ENCODE measurements at regions not wholly inside any gene's neighbourhood (a gene's known extent, or its start where the extent isn't known, plus 50 kb on each side); places are given as distances from the start of the nearest gene placed in this dataset.

GRCh38 chr4:46656071-46656470 is 253.0 kb downstream of the COX7B2 start:
- no peaks in the 10 kb centered on the region for H3K79me1 ChIP-seq (replicated peaks; ENCODE audit: low read length, poor library complexity, severe bottlenecking)
- H4K8ac ChIP-seq (ENCODE audit: low read length) = no peak overlapping the region
- no peak overlapping the region for H3K4me2 ChIP-seq (ENCODE audit: low read length, poor library complexity, severe bottlenecking)
- H4K91ac ChIP-seq (ENCODE audit: low read length) = no peak overlapping the region
- no peaks in the 10 kb centered on the region for H3K4me1 ChIP-seq (ENCODE audit: control insufficient read depth, insufficient read depth, low read depth, low read length)
- no peak overlapping the region for H3K14ac ChIP-seq (ENCODE audit: low read length in 2 of 2)
- no peak overlapping the region for H3K4ac ChIP-seq (ENCODE audit: low read depth in 1 of 2, low read length in 2 of 2)
- no peak overlapping the region for H2BK5ac ChIP-seq (ENCODE audit: low read depth, low read length, poor library complexity, severe bottlenecking)
- H2BK120ac ChIP-seq (ENCODE audit: low read depth, low read length) = no peak overlapping the region
- H2AFZ ChIP-seq (ENCODE audit: low read depth, low read length) = no peak overlapping the region
- H2BK15ac ChIP-seq (ENCODE audit: low read depth, poor library complexity, severe bottlenecking) = no peak overlapping the region
- no peak overlapping the region for H2AK5ac ChIP-seq (ENCODE audit: low read length, severe bottlenecking)
- no peaks in the 10 kb centered on the region for H3K9me3 ChIP-seq (ENCODE audit: control insufficient read depth, low read length)
- no peak overlapping the region for H2BK12ac ChIP-seq (ENCODE audit: low read length in 2 of 2)
- H3K27me3 ChIP-seq (ENCODE audit: control insufficient read depth in 1 of 2, insufficient read depth in 1 of 2, low read length in 2 of 2) = no peaks in the 10 kb centered on the region
- 76% methylated on average over 1 of the region's 3 CpGs for WGBS
- no peak overlapping the region for H3K23ac ChIP-seq (ENCODE audit: low read length in 2 of 2)
- no peak overlapping the region for H3K27ac ChIP-seq (ENCODE audit: low read length, poor library complexity, severe bottlenecking)
- no peak for DNase-seq
- H3K18ac ChIP-seq (ENCODE audit: low read depth in 1 of 2, low read length in 2 of 2) = no peak overlapping the region
- H3K36me3 ChIP-seq (ENCODE audit: control insufficient read depth in 1 of 2, insufficient read depth in 2 of 2, low read depth in 1 of 2, low read length in 2 of 2) = no peaks in the 10 kb centered on the region
- H3K4me3 ChIP-seq (ENCODE audit: insufficient read depth in 1 of 2, low read depth in 1 of 2, low read length in 2 of 2) = no peak overlapping the region
- no peak overlapping the region for H3K9ac ChIP-seq (ENCODE audit: low read length)

DNA sequence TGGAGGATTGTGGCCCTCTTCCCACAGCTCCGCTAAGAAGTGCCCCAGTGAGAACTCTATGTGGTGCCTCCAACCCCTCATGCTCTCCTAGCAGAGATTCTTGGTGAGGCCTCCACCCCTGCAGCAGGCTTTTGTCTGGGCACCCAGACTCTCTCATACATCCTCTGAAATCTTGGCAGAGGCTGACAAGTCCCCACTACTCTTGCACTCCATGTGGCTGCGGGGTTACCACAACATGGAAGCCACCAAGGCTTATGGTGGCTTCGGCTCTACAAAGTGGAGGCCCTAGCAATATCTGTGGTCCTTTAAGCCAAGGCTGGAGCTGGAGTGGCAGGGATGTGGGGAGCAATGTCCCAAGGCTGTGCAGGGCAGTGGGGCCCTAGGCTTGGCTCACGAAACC is 255.2 kb downstream of the COX7B2 start:
- H2AFZ ChIP-seq (ENCODE audit: low read depth, low read length) = no peak overlapping the region
- H2AK5ac ChIP-seq (ENCODE audit: low read length, severe bottlenecking) = no peak overlapping the region
- H2BK15ac ChIP-seq (ENCODE audit: low read depth, poor library complexity, severe bottlenecking) = no peak overlapping the region
- H3K27me3 ChIP-seq (ENCODE audit: control insufficient read depth in 1 of 2, insufficient read depth in 1 of 2, low read length in 2 of 2) = no peaks in the 10 kb centered on the region
- no peak overlapping the region for H3K23ac ChIP-seq (ENCODE audit: low read length in 2 of 2)
- H4K8ac ChIP-seq (ENCODE audit: low read length) = no peak overlapping the region
- H3K4ac ChIP-seq (ENCODE audit: low read depth in 1 of 2, low read length in 2 of 2) = no peak overlapping the region
- no peaks in the 10 kb centered on the region for H3K9me3 ChIP-seq (ENCODE audit: control insufficient read depth, low read length)
- no peak overlapping the region for H3K4me3 ChIP-seq (ENCODE audit: insufficient read depth in 1 of 2, low read depth in 1 of 2, low read length in 2 of 2)
- no peak overlapping the region for H3K4me2 ChIP-seq (ENCODE audit: low read length, poor library complexity, severe bottlenecking)
- no peaks in the 10 kb centered on the region for H3K36me3 ChIP-seq (ENCODE audit: control insufficient read depth in 1 of 2, insufficient read depth in 2 of 2, low read depth in 1 of 2, low read length in 2 of 2)
- H3K79me1 ChIP-seq (replicated peaks; ENCODE audit: low read length, poor library complexity, severe bottlenecking) = no peaks in the 10 kb centered on the region
- no peak for DNase-seq
- H3K14ac ChIP-seq (ENCODE audit: low read length in 2 of 2) = no peak overlapping the region
- H3K18ac ChIP-seq (ENCODE audit: low read depth in 1 of 2, low read length in 2 of 2) = no peak overlapping the region
- H4K91ac ChIP-seq (ENCODE audit: low read length) = no peak overlapping the region
- H2BK5ac ChIP-seq (ENCODE audit: low read depth, low read length, poor library complexity, severe bottlenecking) = no peak overlapping the region
- H3K4me1 ChIP-seq (ENCODE audit: control insufficient read depth, insufficient read depth, low read depth, low read length) = no peaks in the 10 kb centered on the region
- no peak overlapping the region for H2BK120ac ChIP-seq (ENCODE audit: low read depth, low read length)
- no peak overlapping the region for H2BK12ac ChIP-seq (ENCODE audit: low read length in 2 of 2)
- no peak overlapping the region for H3K27ac ChIP-seq (ENCODE audit: low read length, poor library complexity, severe bottlenecking)
- WGBS = 83% methylated on average over 4 of the region's 4 CpGs
- H3K9ac ChIP-seq (ENCODE audit: low read length) = no peak overlapping the region

DNA sequence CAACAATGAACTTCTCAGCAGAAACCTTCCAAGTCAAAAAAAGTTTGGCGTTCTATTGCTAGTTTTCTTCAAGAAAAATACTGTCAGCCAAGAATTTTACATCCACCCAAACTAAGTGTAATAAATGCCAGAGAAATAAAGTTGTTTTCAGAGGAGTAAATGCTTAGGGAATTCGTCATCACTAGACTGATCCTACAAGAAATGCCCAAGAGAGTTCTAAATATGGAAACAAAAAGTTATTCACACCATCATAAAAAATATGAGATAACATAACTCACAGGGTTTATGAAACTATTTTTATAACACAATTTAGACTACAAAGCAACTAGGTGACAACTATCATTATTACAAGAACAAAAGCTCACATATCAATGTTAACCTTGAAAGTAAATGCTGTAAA is 259.5 kb upstream of the GABRA2 start:
- DNase-seq = no peak
- Histone ChIP-seq H4K8ac (ENCODE audit: low read length) (no peak overlapping the region), H3K9me3 (ENCODE audit: control insufficient read depth, low read length) (peaks cover 3% of the 10 kb centered on the region), H3K79me1 (replicated peaks; ENCODE audit: low read length, poor library complexity, severe bottlenecking) (no peaks in the 10 kb centered on the region), H2BK120ac (ENCODE audit: low read depth, low read length) (no peak overlapping the region), H3K4me2 (ENCODE audit: low read length, poor library complexity, severe bottlenecking) (no peak overlapping the region), H3K27me3 (ENCODE audit: control insufficient read depth in 1 of 2, insufficient read depth in 1 of 2, low read length in 2 of 2) (no peaks in the 10 kb centered on the region), H3K4me3 (ENCODE audit: insufficient read depth in 1 of 2, low read depth in 1 of 2, low read length in 2 of 2) (no peak overlapping the region), H2AK5ac (ENCODE audit: low read length, severe bottlenecking) (no peak overlapping the region), H3K4ac (ENCODE audit: low read depth in 1 of 2, low read length in 2 of 2) (no peak overlapping the region), H2BK5ac (ENCODE audit: low read depth, low read length, poor library complexity, severe bottlenecking) (no peak overlapping the region), H3K23ac (ENCODE audit: low read length in 2 of 2) (no peak overlapping the region), H4K91ac (ENCODE audit: low read length) (no peak overlapping the region), H2BK15ac (ENCODE audit: low read depth, poor library complexity, severe bottlenecking) (no peak overlapping the region), H3K4me1 (ENCODE audit: control insufficient read depth, insufficient read depth, low read depth, low read length) (no peaks in the 10 kb centered on the region), H3K9ac (ENCODE audit: low read length) (no peak overlapping the region), H3K14ac (ENCODE audit: low read length in 2 of 2) (no peak overlapping the region), H2BK12ac (ENCODE audit: low read length in 2 of 2) (no peak overlapping the region), H3K18ac (ENCODE audit: low read depth in 1 of 2, low read length in 2 of 2) (no peak overlapping the region), H3K27ac (ENCODE audit: low read length, poor library complexity, severe bottlenecking) (no peak overlapping the region), H3K36me3 (ENCODE audit: control insufficient read depth in 1 of 2, insufficient read depth in 2 of 2, low read depth in 1 of 2, low read length in 2 of 2) (no peaks in the 10 kb centered on the region), H2AFZ (ENCODE audit: low read depth, low read length) (no peak overlapping the region)
- WGBS = 75% methylated on average over 1 of the region's 2 CpGs

DNA sequence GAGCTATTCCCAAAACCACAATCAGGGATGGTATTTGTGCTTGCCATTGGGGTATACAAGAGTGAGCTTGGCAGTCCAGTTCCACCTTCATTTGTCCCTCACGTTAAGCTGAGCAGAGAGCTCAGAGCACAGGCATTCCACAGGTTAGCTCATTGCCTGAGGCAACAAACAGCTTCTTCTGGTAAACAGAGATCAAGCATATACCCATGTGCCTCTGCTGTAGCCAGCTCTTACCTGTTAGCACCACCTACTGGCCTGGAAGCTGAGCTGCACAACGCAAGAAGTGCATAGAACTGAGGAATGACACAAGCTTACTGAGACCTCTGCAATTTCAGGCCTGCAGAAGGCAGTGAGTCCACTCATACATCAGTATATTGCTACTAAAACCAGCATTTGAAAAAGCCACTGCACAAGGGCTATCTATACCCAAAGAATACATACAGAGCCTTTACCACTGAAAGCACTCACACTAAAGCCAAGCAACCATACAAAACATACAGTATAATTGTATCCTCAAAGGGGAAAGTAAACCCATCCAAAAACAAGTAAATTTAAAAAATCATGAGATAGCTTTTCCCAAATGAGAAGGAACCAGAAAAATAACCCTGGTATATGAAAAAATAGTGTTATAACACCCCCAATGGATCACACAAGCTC is 258.3 kb upstream of the GABRA2 start:
- DNase-seq = peak; percentile 82
- no peaks in the 10 kb centered on the region for H3K4me1 ChIP-seq (ENCODE audit: control insufficient read depth, insufficient read depth, low read depth, low read length)

More for the DNA sequence above, 258.3 kb upstream of the GABRA2 start:
- Histone ChIP-seq H2BK120ac (ENCODE audit: low read depth, low read length) (no peak overlapping the region), H3K4me2 (ENCODE audit: low read length, poor library complexity, severe bottlenecking) (no peak overlapping the region), H4K8ac (ENCODE audit: low read length) (no peak overlapping the region), H2BK5ac (ENCODE audit: low read depth, low read length, poor library complexity, severe bottlenecking) (no peak overlapping the region), H3K79me1 (replicated peaks; ENCODE audit: low read length, poor library complexity, severe bottlenecking) (no peaks in the 10 kb centered on the region), H2BK12ac (ENCODE audit: low read length in 2 of 2) (no peak overlapping the region), H3K4me3 (ENCODE audit: insufficient read depth in 1 of 2, low read depth in 1 of 2, low read length in 2 of 2) (no peak overlapping the region), H3K27ac (ENCODE audit: low read length, poor library complexity, severe bottlenecking) (no peak overlapping the region), H3K27me3 (ENCODE audit: control insufficient read depth in 1 of 2, insufficient read depth in 1 of 2, low read length in 2 of 2) (no peaks in the 10 kb centered on the region), H3K4ac (ENCODE audit: low read depth in 1 of 2, low read length in 2 of 2) (no peak overlapping the region), H2AK5ac (ENCODE audit: low read length, severe bottlenecking) (no peak overlapping the region), H3K14ac (ENCODE audit: low read length in 2 of 2) (no peak overlapping the region), H3K23ac (ENCODE audit: low read length in 2 of 2) (no peak overlapping the region), H2AFZ (ENCODE audit: low read depth, low read length) (no peak overlapping the region), H3K9ac (ENCODE audit: low read length) (no peak overlapping the region), H3K36me3 (ENCODE audit: control insufficient read depth in 1 of 2, insufficient read depth in 2 of 2, low read depth in 1 of 2, low read length in 2 of 2) (no peaks in the 10 kb centered on the region), H3K18ac (ENCODE audit: low read depth in 1 of 2, low read length in 2 of 2) (no peak overlapping the region), H4K91ac (ENCODE audit: low read length) (no peak overlapping the region), H2BK15ac (ENCODE audit: low read depth, poor library complexity, severe bottlenecking) (no peak overlapping the region), H3K9me3 (ENCODE audit: control insufficient read depth, low read length) (peaks cover 3% of the 10 kb centered on the region)
- WGBS = 8% methylated on average over 2 of the region's 2 CpGs

All from mesenchymal stem cell (in vitro differentiated cells and primary cell).